NT2/D1 (cell line): ENCODE measurements at regions not wholly inside any gene's neighbourhood (a gene's known extent, or its start where the extent isn't known, plus 50 kb on each side); places are given as distances from the start of the nearest gene placed in this dataset.

ENCODE experiments used
- SUZ12 ChIP-seq: IDR thresholded peaks from 2 replicates; pipeline ENCODE4 v1.6.1; 2011; ENCODE audit not compliant: insufficient read length, insufficient read depth; ENCODE audit errors: extremely low read depth
- YY1 ChIP-seq: IDR thresholded peaks from 2 replicates; pipeline ENCODE4 v1.6.1; 2011; ENCODE audit not compliant: insufficient read length, insufficient read depth
- ZNF274 ChIP-seq: IDR thresholded peaks from 2 replicates; pipeline ENCODE4 v1.6.1; 2011; ENCODE audit warnings: mild to moderate bottlenecking, low read depth, low read length

DNA sequence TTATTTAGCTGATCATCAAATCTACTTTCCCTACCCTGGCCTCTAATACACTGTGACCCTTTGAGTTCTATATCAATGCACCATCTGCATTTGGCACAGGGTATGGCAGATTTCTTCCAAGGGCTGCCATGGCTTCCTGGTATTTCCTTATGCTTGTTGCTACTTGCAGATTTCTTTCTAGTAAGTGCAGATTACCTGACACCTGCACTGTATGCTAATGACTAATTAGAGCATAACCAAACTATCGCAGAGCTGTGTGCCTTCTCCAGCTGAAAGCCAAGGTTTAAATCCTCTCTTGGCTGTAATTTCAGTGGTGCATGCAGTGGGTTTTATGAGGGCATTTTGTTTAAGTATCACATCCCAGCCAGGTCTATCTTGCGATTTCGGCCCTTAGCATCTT, 293.7 kb downstream of the KIF4B start:
- TF ChIP-seq YY1: no peak
- TF ChIP-seq ZNF274: no peak
- TF ChIP-seq SUZ12: no peak
